22Rv1 (cell line): ENCODE measurements at regions not wholly inside any gene's neighbourhood (a gene's known extent, or its start where the extent isn't known, plus 50 kb on each side); places are given as distances from the start of the nearest gene placed in this dataset.

Source experiments
- CTCF ChIP-seq: fragments of 450-650 bp; IDR thresholded peaks from 2 replicates; pipeline ENCODE4 v1.5.1; 2017; ENCODE audit warnings: mild to moderate bottlenecking
- ZFX ChIP-seq: fragments of 450-650 bp; IDR thresholded peaks from 2 replicates; pipeline ENCODE4 v1.6.1; 2017; ENCODE audit warnings: antibody characterized with exemption, borderline replicate concordance

DNA sequence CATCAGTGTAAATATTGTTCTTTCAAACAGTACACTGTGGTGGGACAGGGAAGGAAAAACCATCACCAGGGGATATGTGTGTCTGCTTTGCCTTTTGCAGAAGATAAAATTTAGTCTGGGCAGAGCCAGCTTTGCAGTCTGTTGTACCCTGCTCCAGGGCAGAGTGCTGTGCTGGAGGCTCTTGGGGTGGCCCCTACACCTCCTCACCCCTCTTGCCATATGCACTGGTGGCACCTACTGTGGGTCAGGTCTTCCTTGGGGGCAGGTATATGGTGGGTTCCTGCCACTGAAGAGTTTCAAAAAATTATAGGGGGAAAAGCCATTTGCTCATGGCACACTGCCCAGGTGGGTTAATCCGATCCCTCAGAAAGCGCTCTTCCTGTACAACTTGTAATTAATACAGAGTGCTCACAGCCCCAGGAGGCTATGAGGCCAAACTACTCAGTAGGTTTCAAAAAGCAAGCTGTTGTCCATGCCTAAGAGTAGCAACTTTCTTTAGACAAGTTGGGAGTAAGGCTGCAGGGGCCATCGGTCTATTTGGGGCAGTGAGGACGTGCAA lies 112.7 kb upstream of the BMPER start:
- TF ChIP-seq CTCF (no peak), ZFX (no peak)
